SU-DHL-6 (cell line): ENCODE measurements at regions not wholly inside any gene's neighbourhood (a gene's known extent, or its start where the extent isn't known, plus 50 kb on each side); places are given as distances from the start of the nearest gene placed in this dataset.

Experiments used
- EZH2phosphoT487 ChIP-seq: fragments of 200-600 bp; sonication (generic), shearing (Covaris generic); conservative IDR thresholded peaks from 2 replicates; pipeline ENCODE4 v1.6.1; 2018; ENCODE audit warnings: mild to moderate bottlenecking, antibody characterized with exemption, low read length, moderate library complexity, mixed read lengths
- TF ChIP-seq, protein P1 (sequence below): fragments of 200-600 bp; sonication (generic); IDR thresholded peaks from one replicate; pipeline ENCODE4 v1.5.1; 2017; ENCODE audit warnings: antibody characterized with exemption, mild to moderate bottlenecking, low read length, moderate library complexity; ENCODE audit not compliant: insufficient read depth, poor library complexity, severe bottlenecking

DNA sequence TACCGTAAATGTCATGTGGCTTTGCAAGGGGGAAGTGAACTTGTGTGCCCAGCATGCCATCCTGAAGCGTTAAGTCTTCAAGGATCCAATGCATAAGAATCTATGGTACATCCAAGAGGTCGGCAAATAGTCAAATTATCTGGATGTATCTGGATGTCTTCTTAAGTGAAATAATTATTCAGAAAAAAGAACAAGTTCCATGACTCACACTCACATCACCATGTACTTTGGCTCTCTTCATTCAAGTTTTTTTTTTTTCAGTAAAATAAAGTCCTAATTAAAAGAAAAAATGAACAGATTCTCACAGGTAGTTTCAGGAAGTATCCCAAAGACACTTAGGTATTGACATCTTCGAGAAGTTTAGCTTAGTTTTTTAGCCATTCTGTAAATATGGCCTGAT, 62.7 kb upstream of the MEGF10 start:
- no peak for TF ChIP-seq EZH2phosphoT487
- TF ChIP-seq, protein P1, sequence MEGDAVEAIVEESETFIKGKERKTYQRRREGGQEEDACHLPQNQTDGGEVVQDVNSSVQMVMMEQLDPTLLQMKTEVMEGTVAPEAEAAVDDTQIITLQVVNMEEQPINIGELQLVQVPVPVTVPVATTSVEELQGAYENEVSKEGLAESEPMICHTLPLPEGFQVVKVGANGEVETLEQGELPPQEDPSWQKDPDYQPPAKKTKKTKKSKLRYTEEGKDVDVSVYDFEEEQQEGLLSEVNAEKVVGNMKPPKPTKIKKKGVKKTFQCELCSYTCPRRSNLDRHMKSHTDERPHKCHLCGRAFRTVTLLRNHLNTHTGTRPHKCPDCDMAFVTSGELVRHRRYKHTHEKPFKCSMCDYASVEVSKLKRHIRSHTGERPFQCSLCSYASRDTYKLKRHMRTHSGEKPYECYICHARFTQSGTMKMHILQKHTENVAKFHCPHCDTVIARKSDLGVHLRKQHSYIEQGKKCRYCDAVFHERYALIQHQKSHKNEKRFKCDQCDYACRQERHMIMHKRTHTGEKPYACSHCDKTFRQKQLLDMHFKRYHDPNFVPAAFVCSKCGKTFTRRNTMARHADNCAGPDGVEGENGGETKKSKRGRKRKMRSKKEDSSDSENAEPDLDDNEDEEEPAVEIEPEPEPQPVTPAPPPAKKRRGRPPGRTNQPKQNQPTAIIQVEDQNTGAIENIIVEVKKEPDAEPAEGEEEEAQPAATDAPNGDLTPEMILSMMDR: no peak
